Spleen (tissue), 7 donors: ENCODE measurements at regions not wholly inside any gene's neighbourhood (a gene's known extent, or its start where the extent isn't known, plus 50 kb on each side); places are given as distances from the start of the nearest gene placed in this dataset.

Experiments
- POLR2A ChIP-seq, 3 donors: fragments of 450-650 bp; IDR thresholded peaks; one replicate each; pipeline ENCODE4 v1.5.1; 2017; ENCODE audit warnings: antibody characterized with exemption in 3 of 3, mild to moderate bottlenecking in 1 of 3
- POLR2AphosphoS5 ChIP-seq, 3 donors: sonication (generic); formaldehyde crosslinking; IDR thresholded peaks; one replicate each; pipeline ENCODE4 v1.5.1; 2017; ENCODE audit warnings: antibody characterized with exemption in 3 of 3
- TF ChIP-seq, protein P1 (sequence below), 11 experiments: fragments of 200-600 bp in 7 of 11; fragments of 450-650 bp in 4 of 11; sonication (generic) in 4 of 11; IDR thresholded peaks in 8 of 11; conservative IDR thresholded peaks in 3 of 11; 1 replicate in 7 of 11; 2 replicates in 4 of 11; pipeline versions ENCODE4 v1.4.0 to v1.8.0; 2016 to 2021; ENCODE audit warnings: antibody characterized with exemption in 11 of 11, inconsistent platforms in 4 of 11, mild to moderate bottlenecking in 1 of 11
- donor health status: DM: no; HTN: no; CAD: no; lungs with moderate emphysema.
- donor health status: DM: no; HTN: no; CAD: no.
- donor health status: DM: no; HTN: no; CAD: no.

DNA sequence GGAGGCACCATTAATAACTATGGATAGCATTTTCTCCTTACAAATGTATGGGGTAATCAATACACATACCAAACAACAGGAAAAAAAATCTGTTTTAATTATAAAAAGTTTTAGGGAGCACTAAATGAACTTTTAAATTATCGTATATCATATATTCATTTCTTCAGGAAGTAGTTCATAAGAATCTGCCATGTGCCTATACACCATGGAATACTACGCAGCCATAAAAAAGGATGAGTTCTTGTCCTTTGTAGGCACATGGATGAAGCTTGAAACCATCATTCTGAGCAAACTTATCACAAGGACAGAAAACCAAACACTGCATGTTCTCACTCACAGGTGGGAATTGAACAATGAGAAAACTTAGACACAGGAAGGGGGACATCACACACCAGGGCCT lies 162.1 kb upstream of the RASA1 start:
- TF ChIP-seq POLR2AphosphoS5 (IDR thresholded peaks at IDR 0.05): no peak
- TF ChIP-seq, protein P1, sequence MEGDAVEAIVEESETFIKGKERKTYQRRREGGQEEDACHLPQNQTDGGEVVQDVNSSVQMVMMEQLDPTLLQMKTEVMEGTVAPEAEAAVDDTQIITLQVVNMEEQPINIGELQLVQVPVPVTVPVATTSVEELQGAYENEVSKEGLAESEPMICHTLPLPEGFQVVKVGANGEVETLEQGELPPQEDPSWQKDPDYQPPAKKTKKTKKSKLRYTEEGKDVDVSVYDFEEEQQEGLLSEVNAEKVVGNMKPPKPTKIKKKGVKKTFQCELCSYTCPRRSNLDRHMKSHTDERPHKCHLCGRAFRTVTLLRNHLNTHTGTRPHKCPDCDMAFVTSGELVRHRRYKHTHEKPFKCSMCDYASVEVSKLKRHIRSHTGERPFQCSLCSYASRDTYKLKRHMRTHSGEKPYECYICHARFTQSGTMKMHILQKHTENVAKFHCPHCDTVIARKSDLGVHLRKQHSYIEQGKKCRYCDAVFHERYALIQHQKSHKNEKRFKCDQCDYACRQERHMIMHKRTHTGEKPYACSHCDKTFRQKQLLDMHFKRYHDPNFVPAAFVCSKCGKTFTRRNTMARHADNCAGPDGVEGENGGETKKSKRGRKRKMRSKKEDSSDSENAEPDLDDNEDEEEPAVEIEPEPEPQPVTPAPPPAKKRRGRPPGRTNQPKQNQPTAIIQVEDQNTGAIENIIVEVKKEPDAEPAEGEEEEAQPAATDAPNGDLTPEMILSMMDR (IDR thresholded peaks at IDR 0.05 in 8 of 11, conservative IDR thresholded peaks at IDR 0.05 in 3 of 11): no peak
- TF ChIP-seq POLR2A (IDR thresholded peaks at IDR 0.05): no peak
